Right forelimb (tissue), 1 donor: ENCODE measurements at regions not wholly inside any gene's neighbourhood (a gene's known extent, or its start where the extent isn't known, plus 50 kb on each side); places are given as distances from the start of the nearest gene placed in this dataset.

Source experiments
- DNase-seq: peaks from one replicate; pipeline ENCODE4 v3.0.0-alpha.2; 2018

GRCh38 chr11:11789735-11790369, 51.9 kb upstream of the USP47 start:
- DNase-seq, result no peak

- DNase-seq, result no peak
Measured at GRCh38 chr11:11788063-11788710, 53.6 kb upstream of the USP47 start.

GRCh38 chr11:11787305-11788062, 54.3 kb upstream of the USP47 start:
- DNase-seq, result peak; percentile 89

- no peak for DNase-seq
Measured at GRCh38 chr11:11786771-11787170, 55.0 kb upstream of the USP47 start.

DNA sequence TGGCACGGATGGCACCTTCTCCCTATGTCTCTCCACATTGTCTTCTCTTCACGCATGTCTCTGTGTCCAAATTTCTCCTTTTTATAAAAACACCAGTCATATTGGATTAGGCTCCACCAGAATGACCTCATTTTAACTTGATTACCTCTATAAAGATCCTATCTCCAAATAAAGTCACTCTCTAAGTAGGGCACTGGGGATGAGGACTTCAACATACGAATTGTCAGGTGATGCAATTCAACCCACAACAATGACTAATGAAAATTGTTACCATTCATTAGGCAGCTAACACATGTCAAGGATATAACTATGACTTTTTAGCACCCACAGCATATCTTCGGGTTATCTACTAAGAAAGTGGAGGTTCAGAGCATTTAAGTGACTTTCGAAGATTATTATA, 55.5 kb upstream of the USP47 start:
- DNase-seq, result no peak

GRCh38 chr11:11782532-11783110, 59.2 kb upstream of the USP47 start:
- no peak for DNase-seq

DNA sequence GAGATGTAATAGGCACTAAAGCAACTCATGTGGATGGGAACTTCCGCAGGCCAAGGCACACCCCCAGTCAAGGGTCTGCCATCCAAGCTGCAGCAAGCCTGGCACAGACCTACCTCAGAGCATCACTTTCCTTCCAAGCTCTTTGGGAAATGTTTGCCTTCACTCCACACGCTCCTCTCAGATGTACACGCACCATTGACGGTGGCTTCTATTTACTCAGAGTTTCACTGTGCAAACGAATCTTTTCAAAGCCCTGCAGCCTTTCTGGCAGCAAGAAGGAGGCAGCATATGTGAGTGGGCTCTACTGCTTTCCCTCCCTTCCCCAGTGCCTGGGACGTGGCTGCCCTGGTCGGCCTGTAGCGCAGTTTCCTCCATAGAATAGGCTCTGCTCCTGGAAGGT, 60.9 kb upstream of the USP47 start:
- no peak for DNase-seq

- DNase-seq, result no peak
Measured at GRCh38 chr11:11779975-11780374, 61.8 kb upstream of the USP47 start.

DNA sequence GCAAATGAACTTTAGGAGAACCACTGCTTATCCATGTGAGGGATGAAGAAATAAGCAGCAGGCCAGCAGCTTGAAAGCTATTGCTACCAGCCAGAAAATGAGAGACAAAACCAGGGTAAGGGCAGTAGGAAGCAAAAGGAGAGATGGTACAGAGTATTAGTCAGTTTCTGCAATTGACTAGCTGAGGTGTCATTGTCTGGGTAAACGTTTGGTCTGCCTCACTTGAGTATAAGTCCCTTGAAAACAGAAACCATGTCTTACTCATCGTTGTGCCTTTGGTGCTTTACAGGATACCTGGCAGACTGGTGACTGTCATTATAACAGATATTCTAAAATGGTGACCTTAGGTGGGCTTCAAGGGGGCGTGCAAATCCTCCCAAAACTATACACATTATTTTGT, 63.9 kb upstream of the USP47 start:
- no peak for DNase-seq

DNA sequence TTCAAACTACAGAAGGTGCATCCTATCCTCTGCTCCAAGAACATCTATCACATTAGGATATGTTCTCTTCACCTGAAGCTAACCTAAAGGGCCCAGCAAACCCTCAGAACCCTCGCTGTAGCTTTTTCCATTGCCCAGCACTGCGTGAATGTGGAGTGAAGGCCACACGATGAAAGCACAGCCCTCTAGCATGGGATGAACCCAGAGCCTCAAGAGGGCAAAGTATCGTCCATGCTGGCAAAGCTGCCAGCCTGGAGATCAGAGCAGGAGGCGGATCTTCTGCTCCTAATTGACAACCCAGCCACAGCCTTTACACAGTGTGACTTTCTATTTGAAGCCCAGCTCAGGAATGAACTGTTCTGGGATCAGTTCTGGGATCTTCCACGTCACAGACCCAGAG, 65.1 kb upstream of the USP47 start:
- DNase-seq, result no peak

- DNase-seq, result no peak
Measured at GRCh38 chr11:11774928-11775327, 66.8 kb upstream of the USP47 start.

GRCh38 chr11:11772865-11773515, 68.8 kb upstream of the USP47 start:
- no peak for DNase-seq

DNA sequence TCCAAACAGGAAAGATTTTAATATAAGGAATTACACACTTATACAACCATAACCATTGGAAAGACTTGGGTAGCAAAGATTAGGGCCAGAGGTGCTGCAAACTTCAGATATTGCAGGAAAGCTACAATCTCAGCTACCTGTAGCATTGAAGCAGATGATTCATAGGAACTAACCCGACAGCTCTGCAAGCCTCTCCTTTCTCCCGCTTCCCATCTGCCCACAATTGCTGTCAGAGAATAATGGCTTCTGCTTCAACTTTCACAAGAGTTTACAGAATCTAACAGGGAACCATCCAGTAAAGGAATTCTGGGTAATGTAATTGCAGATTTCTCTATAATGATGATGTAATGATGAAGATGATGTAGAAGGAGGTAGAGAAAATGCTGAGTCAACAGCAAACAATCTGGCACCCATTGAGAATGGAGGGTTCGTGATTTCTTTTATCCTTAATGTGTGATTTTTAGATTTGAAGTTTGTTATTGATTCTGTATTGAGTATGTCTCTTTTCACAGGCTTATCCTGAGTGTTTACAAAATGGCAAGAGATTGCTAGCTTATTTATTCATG, 70.8 kb upstream of the USP47 start:
- no peak for DNase-seq

DNA sequence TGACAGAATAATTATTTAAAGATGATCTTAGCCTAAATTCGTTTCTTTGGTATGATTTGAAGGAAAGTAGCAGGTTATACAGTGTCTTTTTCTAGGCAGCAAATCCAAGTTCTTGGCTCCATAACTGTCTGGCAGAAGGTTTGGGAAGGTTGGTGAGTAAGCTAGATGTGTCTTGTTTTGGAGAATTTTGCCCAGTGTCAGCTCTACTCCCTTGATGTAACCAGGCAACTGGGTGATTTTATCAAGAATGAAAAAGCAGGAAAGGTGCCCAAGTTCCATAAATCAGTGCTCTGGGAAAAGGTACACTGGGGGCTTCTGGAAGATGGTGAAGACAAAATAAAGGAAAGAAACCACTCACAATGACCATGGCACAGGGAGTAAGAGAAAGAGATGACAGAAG, 71.5 kb upstream of the USP47 start:
- no peak for DNase-seq

DNA sequence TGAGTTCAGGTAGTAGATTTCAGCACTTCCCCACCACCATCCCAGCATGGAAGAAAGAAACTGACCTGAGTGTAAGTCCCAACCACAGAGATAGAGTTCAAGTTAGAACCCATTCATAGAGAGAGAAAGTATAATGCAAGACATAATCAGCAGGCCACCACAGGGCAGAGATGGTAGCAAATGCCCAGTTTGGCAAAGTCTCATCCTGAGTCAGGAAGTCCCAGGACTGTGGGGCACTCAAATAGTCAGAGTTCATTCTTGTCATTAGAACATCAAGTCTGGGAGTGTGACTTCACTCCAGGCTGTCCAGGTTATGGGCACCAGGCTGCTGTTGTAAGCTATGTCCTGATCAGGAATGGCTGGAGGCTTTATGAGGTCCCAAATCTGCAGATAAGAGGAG, 72.0 kb upstream of the USP47 start:
- no peak for DNase-seq

DNA sequence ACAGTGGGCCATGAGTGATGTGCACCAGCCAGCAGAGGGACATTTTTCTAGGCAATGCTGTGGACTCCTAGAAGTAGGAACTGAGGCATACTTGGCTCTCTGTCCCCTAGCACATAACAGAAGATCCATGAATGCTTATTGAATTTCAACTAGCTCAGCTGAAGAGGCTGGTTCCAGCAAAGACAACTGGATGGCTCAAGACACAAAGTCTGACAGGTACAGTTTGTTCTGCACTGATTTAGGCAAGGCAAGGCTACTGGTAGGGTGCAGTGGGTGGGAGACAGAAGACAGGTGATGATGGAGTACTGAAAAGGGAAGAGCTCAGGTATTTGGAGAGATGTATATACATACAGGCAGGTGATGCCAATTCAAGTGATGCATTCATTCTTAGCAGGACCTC, 72.4 kb upstream of the USP47 start:
- DNase-seq, result no peak

DNA sequence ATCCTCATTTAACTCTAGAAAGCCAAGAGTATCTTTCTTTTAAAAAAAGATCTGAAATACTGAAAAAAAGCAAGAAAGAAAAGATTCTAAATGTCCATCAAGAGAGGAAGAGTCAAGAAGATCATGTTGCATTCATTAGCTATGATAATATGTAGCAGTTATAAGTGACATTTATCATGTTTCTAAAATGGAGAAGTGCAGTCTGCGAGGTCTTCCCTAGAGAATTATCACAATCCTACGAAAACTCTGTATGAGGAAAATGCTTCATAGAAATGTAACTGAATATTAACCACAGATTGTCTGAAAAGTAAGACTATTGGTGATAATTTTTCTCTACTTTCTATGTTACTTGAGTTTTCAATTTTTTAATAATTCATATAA, 77.4 kb upstream of the USP47 start:
- no peak for DNase-seq

DNA sequence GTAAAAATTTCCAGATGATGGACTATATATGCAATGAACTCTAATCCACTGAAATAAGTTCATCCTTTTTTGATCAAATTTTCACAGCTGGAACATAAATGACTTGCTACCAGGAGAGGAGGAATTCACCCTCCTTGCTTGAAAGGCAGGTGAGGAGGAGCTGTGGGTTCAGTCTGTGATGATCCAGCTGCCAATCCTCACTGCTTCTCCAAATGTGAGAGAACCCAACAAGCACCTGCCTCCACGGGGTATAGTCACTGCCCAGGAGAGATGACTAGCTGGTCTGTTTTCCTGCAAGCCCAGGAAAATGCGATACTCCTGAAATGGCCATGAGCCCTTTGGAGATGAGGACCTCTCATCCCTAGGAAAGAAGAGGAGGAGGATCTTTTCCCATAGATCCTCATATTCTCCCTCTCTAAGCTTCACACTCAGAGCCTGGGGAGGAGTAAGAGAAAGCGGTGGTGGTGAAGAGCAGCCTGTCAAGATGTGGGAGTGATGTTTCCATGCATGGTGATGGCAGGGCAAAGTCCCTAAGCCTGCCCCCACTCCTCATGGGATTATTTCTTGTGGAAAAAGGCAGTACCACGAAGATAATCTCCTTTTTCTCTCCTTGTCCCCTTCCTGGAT, 77.9 kb upstream of the USP47 start:
- DNase-seq, result no peak

GRCh38 chr11:11760838-11761237, 80.9 kb upstream of the USP47 start:
- DNase-seq, result no peak

DNA sequence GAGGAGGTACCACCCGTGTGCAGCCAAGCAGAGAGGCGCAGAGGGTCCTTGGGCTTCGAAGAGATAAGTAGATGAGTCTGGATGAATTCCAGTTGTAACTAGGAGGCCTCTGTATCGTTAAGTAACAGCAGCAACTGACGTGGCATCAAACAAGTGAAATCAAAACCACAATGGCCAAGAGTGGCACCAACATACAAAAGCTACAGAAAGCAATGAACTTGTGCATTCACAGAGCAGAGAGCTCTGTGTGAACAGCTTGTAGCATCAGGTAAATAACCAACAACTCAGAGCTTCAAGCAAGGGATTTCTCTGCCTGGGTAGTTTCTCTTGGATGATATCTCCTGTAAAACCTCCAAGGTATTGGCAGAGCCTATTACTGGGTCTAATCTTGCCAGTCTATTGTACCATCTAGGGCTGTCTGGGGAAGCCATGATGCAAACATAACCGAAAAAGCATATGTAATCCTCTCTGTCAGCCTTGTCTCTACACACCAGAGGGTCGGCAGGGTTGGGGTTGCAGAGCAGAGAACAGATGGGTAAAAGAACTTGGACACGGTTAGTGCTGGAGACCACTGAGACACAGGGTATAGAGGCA, 83.1 kb upstream of the USP47 start:
- no peak for DNase-seq

DNA sequence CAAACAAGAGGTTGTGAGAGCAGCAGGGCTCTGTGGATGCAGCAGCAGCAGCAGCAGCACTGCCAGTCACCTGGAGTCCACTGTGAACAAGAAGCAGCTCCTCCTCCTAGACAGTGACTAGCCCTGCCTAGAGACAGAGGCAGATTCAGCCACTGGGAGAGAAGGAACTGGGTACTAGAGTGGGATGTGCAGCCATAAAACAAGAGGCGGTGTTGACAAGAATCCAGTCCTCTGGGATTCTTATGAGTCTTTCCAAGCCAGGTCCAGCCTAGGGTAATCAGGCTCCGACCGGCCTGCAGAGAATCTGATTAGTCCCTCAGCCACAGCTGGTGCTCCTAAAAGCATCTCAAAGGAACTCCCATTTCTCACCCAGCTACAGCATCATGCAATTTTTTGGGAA, 83.9 kb upstream of the USP47 start:
- no peak for DNase-seq

GRCh38 chr11:11756718-11757117, 85.1 kb upstream of the USP47 start:
- no peak for DNase-seq
